NCI-H510A treated with DMSO at 0.1 percent for 48 hours (cell line): ENCODE measurements at regions not wholly inside any gene's neighbourhood (a gene's known extent, or its start where the extent isn't known, plus 50 kb on each side); places are given as distances from the start of the nearest gene placed in this dataset.
"Not testable (repeated sequence)": the region's sequence is repeated elsewhere in the genome, so short reads cannot be mapped to it uniquely, and the experiment has no call there.

Source experiments
- DNase-seq: peaks from one replicate; lab custom pipeline; 2025; lab: John Stamatoyannopoulos, UW

DNA sequence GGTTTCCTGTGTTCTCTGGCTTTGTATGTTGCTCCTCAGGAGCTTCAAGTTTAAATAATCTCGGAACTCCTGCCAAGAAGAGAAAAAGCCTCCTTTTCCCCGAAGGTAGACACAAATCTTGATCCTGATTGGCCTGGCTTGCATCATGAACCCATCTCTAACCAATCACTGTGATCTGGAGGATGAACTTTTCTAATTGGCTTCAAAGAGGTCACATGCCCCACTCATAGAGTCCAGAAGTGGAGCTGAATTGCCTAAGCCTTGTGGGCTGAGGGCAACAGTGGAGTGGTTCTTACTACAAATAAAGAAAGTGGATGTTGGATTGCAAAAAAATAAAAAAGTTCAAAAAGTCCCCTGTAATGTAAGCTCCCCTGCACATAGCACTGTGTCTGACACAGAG, 245.9 kb downstream of the MID1IP1 start:
- DNase-seq, result no peak

DNA sequence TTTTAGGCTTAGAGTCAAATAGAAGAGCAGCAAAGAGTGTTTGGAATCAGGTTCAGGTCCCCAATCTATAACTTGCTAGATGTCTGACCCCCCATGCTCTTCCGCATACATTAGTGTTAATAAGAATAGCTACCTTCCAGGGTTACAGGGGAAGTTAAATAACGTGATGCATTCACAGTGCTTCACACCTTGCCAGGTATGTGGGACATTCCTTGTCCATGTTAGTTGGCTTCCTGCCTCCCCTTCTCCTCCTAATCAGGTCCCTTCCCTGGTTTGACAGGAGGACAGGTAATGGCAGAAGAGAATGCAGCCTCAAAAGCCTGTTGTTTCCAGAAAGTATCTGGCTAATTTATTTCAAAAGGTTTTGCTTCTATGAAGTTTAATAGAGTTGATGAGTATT, 248.7 kb downstream of the MID1IP1 start:
- DNase-seq, result no peak

DNA sequence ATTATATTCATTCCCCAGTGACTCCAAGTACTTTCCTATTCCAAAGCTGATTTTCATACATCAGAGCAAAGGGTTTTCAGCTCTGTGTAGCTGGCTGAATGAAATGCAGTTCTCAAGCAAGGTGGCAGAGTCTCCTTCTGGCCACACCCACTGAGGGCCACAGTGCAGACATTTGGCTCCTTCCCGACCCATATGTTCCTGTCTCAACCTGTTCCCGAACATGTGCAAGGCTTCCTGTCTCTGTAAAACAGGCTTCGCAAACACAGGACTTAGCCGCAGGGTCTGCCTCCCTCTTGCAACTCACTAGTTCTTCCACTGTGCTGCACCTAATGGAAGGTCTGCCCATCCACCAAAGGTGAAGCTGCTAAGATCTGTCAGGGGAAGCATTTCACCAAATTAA, 249.2 kb downstream of the MID1IP1 start:
- DNase-seq, result no peak

DNA sequence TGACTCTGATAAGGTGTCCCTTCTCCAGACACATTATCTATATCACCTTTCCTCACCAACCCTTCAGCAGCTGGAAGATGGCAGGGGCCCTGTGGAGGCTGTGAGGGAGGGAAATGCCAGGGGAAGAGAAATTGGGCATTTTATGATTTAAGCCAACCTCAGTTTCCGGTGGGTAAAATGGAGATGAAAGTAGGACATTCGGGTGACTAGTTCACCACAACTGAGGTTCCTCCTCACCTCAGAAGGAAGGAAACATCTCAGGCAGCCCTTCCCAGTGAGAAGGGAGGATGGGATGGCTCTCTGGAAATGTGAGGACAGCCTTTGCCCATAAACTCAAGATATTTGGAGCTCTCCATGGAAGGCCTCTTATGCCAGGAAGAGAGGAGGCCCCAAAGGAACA, 251.5 kb downstream of the MID1IP1 start:
- DNase-seq, result no peak

DNA sequence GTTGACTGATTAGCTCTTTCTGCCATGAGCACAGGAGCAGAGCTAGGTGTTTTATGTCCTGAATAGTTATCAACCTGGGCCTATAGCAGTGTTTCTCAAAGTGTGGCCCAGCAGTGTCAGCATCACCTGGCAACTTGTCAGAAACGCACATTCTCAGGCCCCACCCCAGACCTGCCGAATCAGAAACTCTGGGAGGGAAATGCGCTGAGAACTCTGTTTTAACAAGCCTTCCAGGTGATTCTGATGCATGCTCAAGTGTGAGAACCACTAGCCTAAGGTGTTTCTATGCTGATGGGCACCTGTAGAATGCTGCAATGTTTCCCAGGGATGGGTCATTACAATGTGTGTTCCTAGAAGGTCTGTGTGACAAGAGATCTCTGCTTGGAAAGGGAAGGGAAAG, 257.5 kb downstream of the MID1IP1 start:
- DNase-seq, result no peak

DNA sequence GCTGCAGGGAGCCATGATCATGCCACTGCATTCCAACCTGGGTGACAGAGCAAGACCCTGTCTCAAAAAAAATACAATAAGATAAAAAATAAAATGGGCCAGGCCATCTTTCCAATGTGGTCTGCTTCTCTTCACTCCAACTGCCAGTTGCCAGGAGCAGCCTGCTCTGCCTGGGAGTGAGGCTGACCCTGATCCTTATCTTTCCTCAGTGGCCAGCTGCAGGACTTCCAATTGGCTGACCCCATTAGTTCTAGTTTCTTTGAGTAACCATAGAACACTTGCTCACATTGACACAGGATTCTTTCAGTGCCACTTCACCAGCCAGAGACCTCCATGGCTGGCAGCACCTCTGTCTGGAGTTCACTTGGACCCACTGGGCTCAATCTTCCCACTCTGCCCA, 258.6 kb downstream of the MID1IP1 start:
- no peak for DNase-seq

DNA sequence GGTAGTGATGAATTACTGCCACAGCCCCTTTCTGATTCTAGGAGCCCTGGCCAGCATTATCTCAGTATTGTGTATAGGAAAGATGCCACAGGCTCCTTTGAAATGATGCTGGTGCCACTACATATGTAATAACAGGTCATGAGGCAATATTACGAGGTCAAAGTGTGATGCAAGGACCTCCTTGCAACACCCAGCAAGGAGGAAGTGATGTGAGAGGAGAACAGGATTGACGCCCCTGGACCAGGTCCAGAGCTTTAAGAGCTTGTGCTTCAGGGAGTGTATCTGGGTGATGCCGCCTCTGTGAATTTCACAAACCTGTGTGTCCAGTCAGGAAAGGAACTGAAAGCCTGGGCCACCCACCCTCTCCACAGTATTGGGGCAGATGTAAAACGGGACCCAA, 261.8 kb downstream of the MID1IP1 start:
- peak; percentile 35 for DNase-seq

DNA sequence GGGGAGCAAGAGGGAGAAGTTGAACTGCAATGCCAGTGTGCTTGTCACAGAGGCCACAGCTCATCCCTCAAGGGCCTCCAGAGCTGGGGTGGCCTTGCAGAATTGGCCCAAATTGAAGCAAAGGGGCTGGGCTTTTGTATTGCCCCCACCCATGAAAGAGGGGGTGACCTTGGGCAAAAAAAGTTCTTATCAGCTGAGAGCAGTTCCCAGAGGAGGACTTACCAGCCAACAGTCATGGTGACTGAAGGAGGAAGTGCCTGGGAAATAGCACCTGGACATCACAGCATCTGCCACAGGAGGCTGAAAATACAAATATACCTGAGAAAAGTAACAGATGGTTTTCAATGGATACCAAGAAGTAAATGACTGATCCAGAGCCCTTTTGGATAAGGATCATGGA, 262.4 kb downstream of the MID1IP1 start:
- DNase-seq, result no peak

DNA sequence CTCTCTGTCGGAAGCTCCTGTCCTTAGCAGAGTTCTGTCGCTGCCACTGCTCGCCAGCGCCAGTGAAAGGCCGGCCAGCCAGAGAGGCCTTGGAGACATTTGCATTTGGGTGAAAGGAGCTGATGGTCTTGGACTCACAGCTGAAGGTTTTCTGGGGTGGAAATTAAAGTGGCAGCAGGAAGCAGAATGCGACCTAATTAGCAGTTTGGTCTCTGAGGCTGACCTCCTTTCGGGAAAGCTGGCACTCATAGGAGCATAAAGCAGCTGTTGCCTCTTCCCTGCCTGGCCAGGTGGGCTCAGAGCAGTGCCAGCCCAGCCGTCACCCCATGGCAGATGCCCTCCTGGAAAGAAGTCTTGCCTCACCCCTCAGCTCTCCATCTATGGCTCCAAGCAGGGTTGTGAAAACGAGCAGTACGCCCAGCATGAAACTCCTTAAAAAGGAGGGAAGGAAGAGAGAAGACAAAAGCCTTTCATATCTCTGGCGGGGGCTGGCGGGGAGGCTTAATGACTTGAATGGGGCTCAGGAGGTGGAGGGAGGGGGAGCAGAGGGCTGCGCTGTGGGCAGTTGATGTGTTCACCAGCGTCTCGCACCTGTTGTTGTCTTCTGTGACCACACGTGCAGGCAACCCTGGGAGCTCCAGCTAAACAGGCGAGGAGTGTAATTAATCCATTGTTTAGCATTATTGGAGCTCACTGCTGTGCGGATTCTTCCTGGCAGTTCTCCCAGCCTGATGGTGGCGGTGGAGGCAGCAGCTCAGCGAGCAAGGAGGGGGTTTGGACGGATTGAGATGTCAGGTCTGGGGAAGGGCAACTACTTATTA, 264.0 kb downstream of the MID1IP1 start:
- DNase-seq, result peak; percentile 34

DNA sequence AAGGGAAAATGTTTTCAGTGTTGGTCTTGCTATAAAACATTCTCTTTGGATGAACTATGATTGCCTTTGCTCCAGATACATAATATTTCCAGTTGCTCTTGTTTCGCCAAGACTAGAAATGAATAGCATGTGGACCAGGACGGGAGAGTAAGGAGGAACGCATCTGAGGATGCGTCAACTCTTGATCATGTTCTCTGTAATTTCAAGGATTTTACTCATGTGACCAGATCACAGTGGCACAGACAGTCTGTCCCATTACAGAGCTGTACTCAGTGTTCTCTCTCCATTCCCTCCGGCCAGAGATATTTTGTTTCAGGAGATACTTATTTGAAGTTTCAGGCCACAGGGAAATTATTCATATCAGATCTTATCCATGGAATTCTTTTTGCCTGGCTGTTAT, 266.6 kb downstream of the MID1IP1 start:
- DNase-seq, result no peak

DNA sequence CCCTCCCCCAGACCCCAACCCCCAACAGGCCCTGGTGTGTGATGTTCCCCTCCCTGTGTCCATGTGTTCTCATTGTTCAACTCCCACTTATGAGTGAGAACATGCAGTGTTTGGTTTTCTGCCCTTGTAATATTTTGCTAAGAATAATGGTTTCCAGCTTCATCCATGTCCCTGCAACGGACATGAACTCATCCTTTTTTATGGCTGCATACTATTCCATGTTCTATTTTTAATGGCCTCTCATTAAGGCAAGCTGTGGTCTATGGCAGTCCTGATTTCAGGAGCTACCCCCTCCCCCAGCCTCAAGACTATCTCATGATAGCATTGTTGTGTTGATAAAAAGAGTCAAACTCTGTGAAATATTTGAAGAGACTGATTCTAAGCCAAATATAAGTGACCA, 267.4 kb downstream of the MID1IP1 start:
- not testable (repeated sequence) for DNase-seq

DNA sequence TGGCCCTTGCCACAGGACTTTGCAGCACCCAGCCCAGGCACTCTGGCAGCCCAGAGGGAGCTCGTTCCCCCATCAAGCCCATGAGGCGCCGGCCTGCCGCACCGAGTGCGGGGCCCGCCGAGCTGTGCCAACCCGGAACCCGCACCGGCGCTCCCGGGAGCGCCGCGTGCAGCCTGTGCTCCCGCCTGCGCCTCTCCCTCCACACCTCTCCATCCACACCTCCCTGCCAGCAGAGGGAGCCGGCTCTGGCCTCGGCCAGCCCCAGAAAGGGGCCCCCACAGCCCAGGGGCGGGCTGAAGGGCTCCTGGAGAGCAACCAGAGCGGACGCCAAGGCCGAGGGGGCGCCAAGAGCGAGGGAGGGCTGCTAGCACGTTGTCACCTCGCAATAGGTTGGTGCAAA, 268.8 kb downstream of the MID1IP1 start:
- no peak for DNase-seq

DNA sequence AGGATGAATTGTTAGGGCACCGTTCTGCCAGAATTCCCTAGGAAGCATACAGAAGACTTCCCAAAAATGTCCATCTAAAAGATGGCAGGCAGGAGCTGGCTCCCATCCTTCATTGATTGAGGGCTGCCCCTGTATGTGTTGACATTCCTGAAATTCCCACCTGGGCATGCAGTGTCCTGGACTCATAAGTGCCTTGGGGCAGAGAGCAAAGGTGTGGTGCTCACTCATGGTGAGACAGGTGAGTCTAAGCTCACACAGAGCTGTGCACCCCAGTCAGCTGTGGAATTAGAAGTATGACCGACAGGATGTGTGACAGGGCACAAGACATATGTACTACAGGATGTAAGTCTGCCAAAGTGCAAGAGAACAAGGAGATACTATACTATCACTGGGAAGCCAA, 271.9 kb downstream of the MID1IP1 start:
- no peak for DNase-seq

DNA sequence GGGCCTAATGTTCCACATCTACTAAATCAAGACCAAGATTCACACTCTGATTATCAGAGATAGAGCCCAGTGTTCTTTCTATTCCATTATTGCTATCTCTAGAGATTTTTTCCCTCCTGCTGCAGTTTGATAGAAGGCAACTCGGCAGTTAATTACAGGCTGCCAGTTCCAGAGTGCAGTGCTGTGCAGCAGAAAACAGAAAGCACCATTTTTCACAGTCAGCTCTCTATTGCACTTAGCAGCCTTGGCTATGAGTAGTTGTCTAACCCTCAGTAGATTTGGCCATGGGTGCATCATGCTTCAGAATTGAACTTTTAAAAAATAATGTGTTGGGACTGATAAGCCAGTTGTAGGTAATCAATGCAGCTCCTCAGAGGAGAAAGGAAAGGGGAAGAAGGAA, 295.3 kb downstream of the MID1IP1 start:
- no peak for DNase-seq

DNA sequence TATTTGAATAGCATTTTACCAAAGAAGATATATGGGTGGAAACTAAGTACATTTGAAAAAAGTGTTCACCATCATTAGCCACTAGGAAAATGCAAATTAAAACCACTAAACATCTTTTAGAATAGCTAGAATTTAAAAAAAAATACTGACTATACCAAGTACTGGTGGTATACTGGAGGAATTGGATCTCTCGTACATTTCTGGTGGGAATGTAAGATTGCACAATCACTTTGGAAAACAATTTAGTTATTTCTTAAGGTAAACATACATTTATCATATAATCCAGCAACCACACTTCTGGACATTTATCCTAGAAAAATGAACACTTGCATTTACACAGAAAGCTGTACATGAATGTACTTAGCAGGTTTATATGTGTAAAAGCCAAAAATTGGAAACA, 303.5 kb downstream of the MID1IP1 start:
- DNase-seq, result no peak

DNA sequence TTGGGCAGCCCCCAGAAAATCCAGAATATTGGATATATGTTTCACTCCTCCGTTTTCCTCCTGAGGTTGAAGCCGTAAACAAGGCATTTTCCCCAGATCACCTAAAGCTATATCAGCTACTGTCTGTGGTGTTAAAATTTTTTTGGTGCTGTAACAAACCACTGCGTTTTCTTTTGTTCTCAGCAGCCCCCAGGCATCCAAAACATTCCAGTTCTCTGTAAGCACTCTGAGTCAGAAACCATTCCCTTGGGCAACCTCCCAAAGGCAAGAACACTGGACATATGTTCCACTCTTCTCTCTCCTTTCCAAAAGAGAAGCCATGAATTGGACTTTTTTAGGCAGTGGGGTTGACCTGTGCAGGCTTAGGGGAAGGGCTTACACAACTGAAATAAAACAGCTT, 310.9 kb downstream of the MID1IP1 start:
- no peak for DNase-seq

DNA sequence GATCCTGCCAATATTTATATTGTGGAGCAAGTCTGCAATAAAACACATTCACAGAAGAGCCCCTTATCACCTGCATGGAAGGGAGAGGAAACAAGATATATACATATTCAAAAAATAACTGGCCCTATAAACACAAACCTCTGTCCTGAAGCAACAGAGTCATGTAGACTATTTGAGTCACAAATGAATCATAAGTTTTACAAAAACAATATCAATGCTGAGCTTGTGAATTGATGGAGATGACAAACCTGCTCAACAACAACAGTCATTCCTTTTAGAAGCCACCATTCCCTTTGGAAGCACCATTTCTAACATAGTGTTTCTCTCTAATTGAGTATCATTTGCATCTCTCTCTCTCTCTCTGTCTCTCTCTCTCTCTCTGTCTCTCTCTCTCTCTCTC, 313.9 kb downstream of the MID1IP1 start:
- DNase-seq, result no peak

DNA sequence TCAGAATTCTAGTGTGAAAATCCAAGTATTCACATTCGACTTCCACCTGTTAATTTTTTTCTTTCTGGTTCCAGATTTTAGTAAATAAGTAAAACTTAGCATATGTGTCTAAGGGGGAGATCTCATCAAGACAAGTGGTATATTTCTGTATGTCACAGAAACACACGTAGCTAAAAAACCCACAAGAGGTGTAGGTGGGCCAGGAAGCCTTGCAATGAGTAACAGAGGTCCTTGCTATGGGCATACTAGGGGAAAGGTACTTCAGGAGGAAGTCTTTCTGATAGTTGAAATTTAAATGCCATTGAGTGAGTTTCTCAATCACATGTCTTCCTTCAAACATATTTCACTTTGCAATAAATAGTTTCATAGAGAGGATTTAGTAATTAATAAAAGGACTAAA, 315.8 kb downstream of the MID1IP1 start:
- no peak for DNase-seq

DNA sequence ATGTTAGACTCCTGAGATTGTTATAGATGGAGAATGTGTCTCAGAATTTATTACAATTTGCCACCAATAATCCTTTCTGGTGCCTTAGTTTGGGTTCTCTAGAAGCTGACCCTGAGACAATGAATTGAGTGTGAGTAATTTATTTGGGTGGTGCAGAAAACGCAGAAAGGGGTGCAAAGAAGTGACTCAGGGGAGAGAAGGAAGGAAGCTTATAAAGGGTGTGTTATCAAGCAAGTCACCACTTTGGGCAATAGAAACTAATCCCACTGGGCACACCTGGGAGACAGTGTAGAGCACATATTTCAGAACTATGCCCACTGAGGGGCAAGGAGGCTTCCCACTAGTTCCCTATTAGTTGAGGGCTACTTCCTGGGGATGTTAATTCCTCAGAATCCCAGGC, 320.6 kb downstream of the MID1IP1 start:
- DNase-seq, result no peak

DNA sequence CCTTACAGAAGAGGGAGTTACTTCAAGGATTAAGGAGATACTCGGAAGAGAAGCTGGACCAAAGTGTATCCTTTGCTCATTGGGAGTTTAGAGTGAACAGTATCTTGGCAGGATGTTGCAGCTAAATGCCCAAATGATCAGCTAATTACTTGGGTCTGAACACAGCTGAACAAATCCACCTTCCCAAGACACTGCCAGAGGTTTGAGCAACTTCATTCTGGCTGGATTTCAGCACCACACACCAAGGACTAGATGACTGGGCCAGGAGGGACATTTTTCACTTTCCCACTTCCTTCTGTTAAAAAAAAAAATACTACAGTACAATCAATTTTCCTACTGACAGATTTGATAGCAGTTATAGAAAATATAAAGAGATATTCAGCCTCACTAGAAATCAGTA, 324.6 kb downstream of the MID1IP1 start:
- DNase-seq, result no peak

DNA sequence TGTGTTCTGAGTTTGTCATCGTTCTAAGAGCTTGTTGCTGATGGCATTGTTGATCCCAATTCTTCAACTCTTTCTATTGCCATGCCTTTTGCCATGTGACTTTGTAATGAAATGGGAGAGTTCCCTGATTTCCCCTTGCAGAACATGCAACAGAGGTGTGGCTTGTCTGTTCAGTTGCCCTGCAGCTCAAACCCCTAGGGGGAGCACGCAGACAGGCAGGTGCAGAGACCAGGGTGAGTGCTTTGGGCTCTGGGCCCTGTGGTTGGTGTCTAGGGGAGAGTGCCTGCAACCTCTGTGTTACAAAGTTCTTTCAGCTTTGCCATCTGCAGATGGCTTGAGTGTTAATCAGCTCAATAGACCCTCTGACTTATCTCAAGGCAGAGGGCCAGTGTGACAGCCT, 332.7 kb downstream of the MID1IP1 start:
- peak; percentile 13 for DNase-seq

DNA sequence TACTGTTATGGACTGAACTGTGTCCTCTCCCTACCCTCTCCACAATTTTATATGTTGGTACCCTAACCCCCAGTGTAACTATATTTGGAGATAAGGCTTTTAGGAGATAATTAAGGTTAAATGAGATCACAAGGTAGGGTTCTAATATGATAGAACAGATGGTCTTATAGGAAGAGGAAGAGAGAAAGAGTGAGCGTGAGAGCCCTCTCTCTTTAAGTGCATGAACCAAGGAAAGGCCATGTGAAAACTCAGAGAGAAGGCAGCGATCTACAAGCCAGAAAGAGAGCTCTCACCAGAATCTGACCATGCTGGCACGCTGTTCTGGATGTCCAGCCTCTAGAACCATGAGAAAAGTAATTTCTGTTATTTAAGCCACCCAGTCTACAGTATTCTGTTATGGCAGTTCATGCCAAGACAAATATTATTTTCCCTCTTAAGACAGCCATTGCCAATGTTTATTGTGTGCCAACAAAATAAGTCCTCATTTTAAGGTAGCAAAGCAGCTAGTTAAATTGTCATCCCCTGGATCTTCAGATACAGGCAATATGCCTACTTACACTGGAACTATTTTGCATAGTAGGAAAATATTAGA, 336.2 kb downstream of the MID1IP1 start:
- no peak for DNase-seq

DNA sequence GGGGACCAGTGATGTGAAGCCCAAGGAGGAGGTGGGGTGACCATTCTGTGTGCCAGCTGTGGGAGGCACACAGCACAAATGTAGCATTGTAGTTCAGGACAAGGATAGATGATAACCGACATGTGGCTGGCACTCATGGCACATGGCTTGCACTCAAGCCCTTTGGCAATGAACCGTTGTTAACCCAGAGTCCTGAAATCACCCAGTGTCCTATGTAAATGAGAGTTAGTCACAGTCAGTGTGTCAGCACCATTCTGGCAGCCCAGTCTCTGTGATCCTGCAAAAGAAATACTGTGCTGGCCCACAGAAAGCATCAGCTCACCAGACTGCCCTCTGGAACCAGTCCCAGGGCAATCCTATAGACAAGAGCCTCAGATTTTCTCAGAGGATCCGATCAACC, 339.3 kb downstream of the MID1IP1 start:
- no peak for DNase-seq

DNA sequence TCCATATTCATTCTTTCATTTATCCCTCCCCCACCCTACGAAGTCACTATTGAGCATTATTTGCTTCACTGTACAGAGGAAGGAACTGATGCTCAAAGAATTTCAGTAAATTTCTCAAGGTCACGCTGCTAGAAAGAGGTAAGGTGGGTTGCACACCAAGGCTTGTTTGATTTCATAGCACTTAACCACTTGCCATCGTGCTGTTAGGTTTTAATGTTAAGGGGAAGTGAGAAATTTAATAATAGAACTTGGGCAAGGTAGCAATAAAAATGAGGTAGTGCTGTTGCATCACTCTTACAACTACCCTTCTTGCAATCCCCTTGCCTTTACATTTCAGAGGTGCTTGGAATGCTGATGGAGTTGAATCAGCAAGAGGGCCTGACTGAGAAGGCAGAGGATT, 343.1 kb downstream of the MID1IP1 start:
- no peak for DNase-seq
